ENCODE measurements at regions not wholly inside any gene's neighbourhood (a gene's known extent, or its start where the extent isn't known, plus 50 kb on each side); places are given as distances from the start of the nearest gene placed in this dataset.

GRCh38 chr5:44022622-44023021 lies 366.6 kb downstream of the FGF10 start:
- no peak overlapping the region for H3K27ac ChIP-seq
- no peak for DNase-seq
- H3K4me3 ChIP-seq = no peak overlapping the region
- H3K36me3 ChIP-seq = no peaks in the 10 kb centered on the region
- TF ChIP-seq POLR2A (IDR thresholded peaks at IDR 0.05) = no peak
- TF ChIP-seq POLR2AphosphoS5 (IDR thresholded peaks at IDR 0.05) = no peak
- no peak for TF ChIP-seq CTCF (IDR thresholded peaks at IDR 0.05 in 8 of 11, conservative IDR thresholded peaks at IDR 0.05 in 3 of 11)
- H3K4me1 ChIP-seq = no peaks in the 10 kb centered on the region
- no peaks in the 10 kb centered on the region for H3K27me3 ChIP-seq (replicated peaks in 1 of 7)
- intact Hi-C loops (cut with DNase I; ENCODE audit: low total_unique reads) = no loop called here
- H3K9me3 ChIP-seq = peaks cover 0 to 7% (median 0%) of the 10 kb centered on the region in 8 donors

GRCh38 chr5:44011518-44011917 lies 377.7 kb downstream of the FGF10 start:
- no peak overlapping the region for H3K4me3 ChIP-seq
- TF ChIP-seq CTCF (IDR thresholded peaks at IDR 0.05 in 8 of 11, conservative IDR thresholded peaks at IDR 0.05 in 3 of 11) (no peak), POLR2AphosphoS5 (IDR thresholded peaks at IDR 0.05) (no peak), POLR2A (IDR thresholded peaks at IDR 0.05) (no peak)
- intact Hi-C loops (cut with DNase I; ENCODE audit: low total_unique reads) = no loop called here
- 64 to 80% (median 77%) methylated on average over 2 of the region's 2 CpGs for WGBS, 5 donors
- DNase-seq = no peak
- no peaks in the 10 kb centered on the region for H3K4me1 ChIP-seq
- no peaks in the 10 kb centered on the region for H3K27me3 ChIP-seq (replicated peaks in 1 of 7)
- no peak overlapping the region for H3K27ac ChIP-seq
- H3K9me3 ChIP-seq = peaks cover 0 to 62% (median 23%) of the 10 kb centered on the region in 8 donors
- H3K36me3 ChIP-seq = no peaks in the 10 kb centered on the region

- Histone ChIP-seq H3K4me1 (no peaks in the 10 kb centered on the region), H3K27ac (no peak overlapping the region), H3K27me3 (replicated peaks in 1 of 7) (no peaks in the 10 kb centered on the region), H3K4me3 (no peak overlapping the region), H3K36me3 (no peaks in the 10 kb centered on the region), H3K9me3 (peaks cover 0 to 21% (median 0%) of the 10 kb centered on the region in 8 donors)
- intact Hi-C loops (cut with DNase I; ENCODE audit: low total_unique reads) = no loop called here
- no peak for DNase-seq
- TF ChIP-seq POLR2AphosphoS5 (IDR thresholded peaks at IDR 0.05) (no peak), POLR2A (IDR thresholded peaks at IDR 0.05) (no peak), CTCF (IDR thresholded peaks at IDR 0.05 in 8 of 11, conservative IDR thresholded peaks at IDR 0.05 in 3 of 11) (no peak)
These were observed 386.8 kb downstream of the FGF10 start for GRCh38 chr5:44002381-44002901.

GRCh38 chr5:44001675-44002380 lies 387.4 kb downstream of the FGF10 start:
- no peak for TF ChIP-seq POLR2A (IDR thresholded peaks at IDR 0.05)
- no peak for TF ChIP-seq CTCF (IDR thresholded peaks at IDR 0.05 in 8 of 11, conservative IDR thresholded peaks at IDR 0.05 in 3 of 11)
- no peak for TF ChIP-seq POLR2AphosphoS5 (IDR thresholded peaks at IDR 0.05)
- Histone ChIP-seq H3K36me3 (no peaks in the 10 kb centered on the region), H3K4me3 (no peak overlapping the region), H3K9me3 (peaks cover 0 to 15% (median 0%) of the 10 kb centered on the region in 8 donors), H3K4me1 (no peaks in the 10 kb centered on the region), H3K27ac (no peak overlapping the region), H3K27me3 (replicated peaks in 1 of 7) (no peaks in the 10 kb centered on the region)
- intact Hi-C loops (cut with DNase I; ENCODE audit: low total_unique reads) = no loop called here
- 65 to 82% (median 73%) methylated on average over 2 of the region's 2 CpGs for WGBS, 5 donors
- DNase-seq = no peak

Measured in spleen (tissue), 11 donors.